OCI-LY1 (cell line): ENCODE measurements at regions not wholly inside any gene's neighbourhood (a gene's known extent, or its start where the extent isn't known, plus 50 kb on each side); places are given as distances from the start of the nearest gene placed in this dataset.

Experiments used
- EZH2 ChIP-seq: fragments of 200-600 bp; sonication (generic), shearing (Covaris generic); IDR thresholded peaks from 2 replicates; pipeline ENCODE4 v1.8.0; 2017; ENCODE audit warnings: borderline replicate concordance, mixed run types, mild to moderate bottlenecking, antibody characterized with exemption, low read length, moderate library complexity, mixed read lengths
- TF ChIP-seq, protein P1 (sequence below): fragments of 200-600 bp; sonication (generic), shearing (Covaris generic); IDR thresholded peaks from 2 replicates; pipeline ENCODE4 v1.5.1; 2017; ENCODE audit warnings: mild to moderate bottlenecking, antibody characterized with exemption, low read length, moderate library complexity, mixed read lengths

DNA sequence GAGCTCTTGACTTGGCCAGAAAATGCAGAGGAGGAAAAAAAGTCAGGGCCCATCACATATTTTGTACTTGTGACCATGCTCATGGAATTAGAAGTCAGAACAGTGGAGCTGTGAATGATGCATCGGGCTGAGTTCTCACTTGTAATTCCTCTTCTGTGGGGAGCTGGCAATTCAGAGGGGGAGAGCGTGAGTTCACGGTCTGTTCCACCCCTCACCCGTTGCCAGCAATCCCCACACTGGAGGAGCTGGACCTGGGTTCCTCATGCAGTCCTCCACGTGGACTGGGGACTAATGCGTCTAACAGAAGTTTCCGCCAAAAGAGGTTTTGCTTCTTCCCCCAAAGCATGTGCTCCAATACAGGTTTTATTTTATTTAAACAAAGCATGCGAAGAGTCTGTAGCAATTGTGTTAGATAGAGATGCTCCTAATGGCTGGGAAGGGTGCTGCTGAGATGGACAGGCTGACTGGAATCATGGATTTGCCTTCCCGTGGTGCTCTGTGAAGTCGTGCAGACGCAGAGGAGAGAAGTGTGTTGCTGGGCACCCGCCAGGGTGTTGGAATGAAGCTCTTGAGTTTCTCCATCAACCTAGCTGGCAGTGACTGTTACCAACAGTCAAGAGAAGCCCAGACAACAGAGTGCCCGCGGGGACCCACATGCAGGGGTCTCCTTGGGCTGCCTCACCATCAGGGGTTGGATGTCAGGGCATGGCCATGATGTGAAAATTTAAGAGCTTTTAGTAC is 77.4 kb upstream of the PCSK6 start:
- TF ChIP-seq, protein P1, sequence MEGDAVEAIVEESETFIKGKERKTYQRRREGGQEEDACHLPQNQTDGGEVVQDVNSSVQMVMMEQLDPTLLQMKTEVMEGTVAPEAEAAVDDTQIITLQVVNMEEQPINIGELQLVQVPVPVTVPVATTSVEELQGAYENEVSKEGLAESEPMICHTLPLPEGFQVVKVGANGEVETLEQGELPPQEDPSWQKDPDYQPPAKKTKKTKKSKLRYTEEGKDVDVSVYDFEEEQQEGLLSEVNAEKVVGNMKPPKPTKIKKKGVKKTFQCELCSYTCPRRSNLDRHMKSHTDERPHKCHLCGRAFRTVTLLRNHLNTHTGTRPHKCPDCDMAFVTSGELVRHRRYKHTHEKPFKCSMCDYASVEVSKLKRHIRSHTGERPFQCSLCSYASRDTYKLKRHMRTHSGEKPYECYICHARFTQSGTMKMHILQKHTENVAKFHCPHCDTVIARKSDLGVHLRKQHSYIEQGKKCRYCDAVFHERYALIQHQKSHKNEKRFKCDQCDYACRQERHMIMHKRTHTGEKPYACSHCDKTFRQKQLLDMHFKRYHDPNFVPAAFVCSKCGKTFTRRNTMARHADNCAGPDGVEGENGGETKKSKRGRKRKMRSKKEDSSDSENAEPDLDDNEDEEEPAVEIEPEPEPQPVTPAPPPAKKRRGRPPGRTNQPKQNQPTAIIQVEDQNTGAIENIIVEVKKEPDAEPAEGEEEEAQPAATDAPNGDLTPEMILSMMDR = no peak
- no peak for TF ChIP-seq EZH2
